OCI-LY1 (cell line): ENCODE measurements at regions not wholly inside any gene's neighbourhood (a gene's known extent, or its start where the extent isn't known, plus 50 kb on each side); places are given as distances from the start of the nearest gene placed in this dataset.

Source experiments
- H2AFZ ChIP-seq: fragments of 200-600 bp; sonication (generic), shearing (Covaris generic); 2 replicates; pipeline ENCODE4 v1.6.0; 2014; ENCODE audit warnings: antibody characterized with exemption, mild to moderate bottlenecking, low read length
- H3F3A ChIP-seq: fragments of 200-600 bp; sonication (generic), shearing (Covaris generic); 2 replicates; pipeline ENCODE4 v1.6.0; 2014; ENCODE audit warnings: mild to moderate bottlenecking, antibody characterized with exemption, low read length, moderate library complexity; ENCODE audit not compliant: insufficient read depth
- H3K27ac ChIP-seq: fragments of 200-600 bp; sonication (generic); 2 replicates; pipeline ENCODE4 v1.5.1; 2014; ENCODE audit warnings: low read length, mixed run types, mild to moderate bottlenecking, low read depth; ENCODE audit not compliant: poor library complexity, severe bottlenecking
- H3K27me3 ChIP-seq: fragments of 200-600 bp; sonication (generic); 2 replicates; pipeline ENCODE4 v1.6.0; 2014; ENCODE audit warnings: antibody characterized with exemption, mild to moderate bottlenecking, low read length, moderate library complexity; ENCODE audit not compliant: insufficient read depth
- H3K36me3 ChIP-seq: fragments of 200-600 bp; sonication (generic); 2 replicates; pipeline ENCODE4 v1.6.1; 2014; ENCODE audit warnings: mild to moderate bottlenecking, antibody characterized with exemption, low read length, moderate library complexity, mixed read lengths; ENCODE audit not compliant: insufficient read depth
- H3K4me1 ChIP-seq: fragments of 200-600 bp; sonication (generic); 2 replicates; pipeline ENCODE4 v1.5.1; 2014; ENCODE audit warnings: mild to moderate bottlenecking, low read length, moderate library complexity; ENCODE audit not compliant: insufficient read depth, severe bottlenecking
- H3K4me2 ChIP-seq: fragments of 200-600 bp; sonication (generic), shearing (Covaris generic); 2 replicates; pipeline ENCODE4 v1.6.1; 2014; ENCODE audit warnings: low read length
- H3K4me3 ChIP-seq: fragments of 200-600 bp; sonication (generic); 2 replicates; pipeline ENCODE4 v1.5.1; 2014; ENCODE audit warnings: low read length, low read depth, mild to moderate bottlenecking, mixed read lengths; ENCODE audit not compliant: poor library complexity, severe bottlenecking
- H3K79me2 ChIP-seq: fragments of 200-600 bp; shearing (Covaris generic); 2 replicates; pipeline ENCODE4 v1.6.1; 2016; ENCODE audit warnings: mixed run types, low read length, mixed read lengths; ENCODE audit not compliant: insufficient read depth
- H3K9ac ChIP-seq: fragments of 200-600 bp; sonication (generic), shearing (Covaris generic); 2 replicates; pipeline ENCODE4 v1.6.1; 2014; ENCODE audit warnings: mild to moderate bottlenecking, low read length, mixed read lengths
- H3K9me2 ChIP-seq: fragments of 200-600 bp; sonication (generic), shearing (Covaris generic); 2 replicates; pipeline ENCODE4 v1.6.1; 2014; ENCODE audit warnings: low read depth, mild to moderate bottlenecking, low read length, mixed read lengths
- H3K9me3 ChIP-seq: fragments of 200-600 bp; shearing (Covaris generic); 2 replicates; pipeline ENCODE4 v1.6.1; 2014; ENCODE audit warnings: low read length, mixed read lengths
- H4K20me1 ChIP-seq: fragments of 200-600 bp; sonication (generic), shearing (Covaris generic); 2 replicates; pipeline ENCODE4 v1.6.0; 2016; ENCODE audit warnings: mild to moderate bottlenecking, low read length; ENCODE audit not compliant: insufficient read depth
- EZH2 ChIP-seq: fragments of 200-600 bp; sonication (generic), shearing (Covaris generic); IDR thresholded peaks from 2 replicates; pipeline ENCODE4 v1.8.0; 2017; ENCODE audit warnings: borderline replicate concordance, mixed run types, mild to moderate bottlenecking, antibody characterized with exemption, low read length, moderate library complexity, mixed read lengths
- TF ChIP-seq, protein P1 (sequence below): fragments of 200-600 bp; sonication (generic), shearing (Covaris generic); IDR thresholded peaks from 2 replicates; pipeline ENCODE4 v1.5.1; 2017; ENCODE audit warnings: mild to moderate bottlenecking, antibody characterized with exemption, low read length, moderate library complexity, mixed read lengths

DNA sequence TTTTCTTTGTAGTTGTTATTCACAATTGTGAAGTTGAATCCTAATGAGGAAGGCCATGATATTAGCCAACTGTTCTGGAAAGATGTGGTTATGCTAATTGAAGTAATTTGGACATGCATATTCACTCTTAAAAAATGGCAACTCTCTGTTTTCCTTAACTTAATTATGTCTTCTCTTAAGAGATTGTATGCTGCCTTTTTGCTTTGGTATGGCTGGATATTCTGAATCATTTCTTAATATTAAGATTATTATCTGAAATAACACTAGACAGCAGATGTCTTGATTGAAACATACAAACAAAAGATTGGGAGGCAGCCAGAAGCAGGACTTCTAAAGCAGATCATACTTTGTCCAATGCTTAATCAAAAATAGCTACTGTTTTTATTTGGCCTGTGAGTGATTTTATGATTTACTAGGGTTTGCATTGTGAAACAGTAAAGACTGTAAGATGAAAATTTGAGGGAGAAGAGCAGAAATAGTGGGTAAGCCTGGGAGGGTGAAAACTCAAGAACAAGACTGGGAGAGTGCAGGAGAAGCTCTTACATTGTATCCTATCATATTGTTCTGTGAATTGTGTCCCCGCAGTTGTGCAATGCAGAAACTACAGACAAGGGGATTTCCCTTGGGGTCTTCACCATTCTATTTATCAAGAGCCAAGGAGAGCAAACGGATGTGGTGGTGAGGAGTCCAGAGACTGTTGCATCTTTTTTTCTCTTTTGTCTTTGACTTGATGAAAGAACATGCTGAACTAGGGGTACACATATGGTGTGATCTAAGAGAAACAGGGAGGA is 554.8 kb downstream of the TUSC7 start:
- H3K27me3 ChIP-seq = no peaks in the 10 kb centered on the region
- TF ChIP-seq EZH2 = no peak
- TF ChIP-seq, protein P1, sequence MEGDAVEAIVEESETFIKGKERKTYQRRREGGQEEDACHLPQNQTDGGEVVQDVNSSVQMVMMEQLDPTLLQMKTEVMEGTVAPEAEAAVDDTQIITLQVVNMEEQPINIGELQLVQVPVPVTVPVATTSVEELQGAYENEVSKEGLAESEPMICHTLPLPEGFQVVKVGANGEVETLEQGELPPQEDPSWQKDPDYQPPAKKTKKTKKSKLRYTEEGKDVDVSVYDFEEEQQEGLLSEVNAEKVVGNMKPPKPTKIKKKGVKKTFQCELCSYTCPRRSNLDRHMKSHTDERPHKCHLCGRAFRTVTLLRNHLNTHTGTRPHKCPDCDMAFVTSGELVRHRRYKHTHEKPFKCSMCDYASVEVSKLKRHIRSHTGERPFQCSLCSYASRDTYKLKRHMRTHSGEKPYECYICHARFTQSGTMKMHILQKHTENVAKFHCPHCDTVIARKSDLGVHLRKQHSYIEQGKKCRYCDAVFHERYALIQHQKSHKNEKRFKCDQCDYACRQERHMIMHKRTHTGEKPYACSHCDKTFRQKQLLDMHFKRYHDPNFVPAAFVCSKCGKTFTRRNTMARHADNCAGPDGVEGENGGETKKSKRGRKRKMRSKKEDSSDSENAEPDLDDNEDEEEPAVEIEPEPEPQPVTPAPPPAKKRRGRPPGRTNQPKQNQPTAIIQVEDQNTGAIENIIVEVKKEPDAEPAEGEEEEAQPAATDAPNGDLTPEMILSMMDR = no peak
- H3K4me3 ChIP-seq = no peak overlapping the region
- H3K4me2 ChIP-seq = no peak overlapping the region
- H4K20me1 ChIP-seq = no peaks in the 10 kb centered on the region
- H3K4me1 ChIP-seq = no peaks in the 10 kb centered on the region
- H3F3A ChIP-seq = no peaks in the 10 kb centered on the region
- H3K9me3 ChIP-seq = no peaks in the 10 kb centered on the region
- H2AFZ ChIP-seq = 0 out of 2 replicates have a peak overlapping the region, but pooled peaks have one; percentile 19
- H3K36me3 ChIP-seq = no peaks in the 10 kb centered on the region
- H3K9me2 ChIP-seq = no peaks in the 10 kb centered on the region
- no peaks in the 10 kb centered on the region for H3K79me2 ChIP-seq
- H3K9ac ChIP-seq = no peak overlapping the region
- H3K27ac ChIP-seq = no peak overlapping the region

DNA sequence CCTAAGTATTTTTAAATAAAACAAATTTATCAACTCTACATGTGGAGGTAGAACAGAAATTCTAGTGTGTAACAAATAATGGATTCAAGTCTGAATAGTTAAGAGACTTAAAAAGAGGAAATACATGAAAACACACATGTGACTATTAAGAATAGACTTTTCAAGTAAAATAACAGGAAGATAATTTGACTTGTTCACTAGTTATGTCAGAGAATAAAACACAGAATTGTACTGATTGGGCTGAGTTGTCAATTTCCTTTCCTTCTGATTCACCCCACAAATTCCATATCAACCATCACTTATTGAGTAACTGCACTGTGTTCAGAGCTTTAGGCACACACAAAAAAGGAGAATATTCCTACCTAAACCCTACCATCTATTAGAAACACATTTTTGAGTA is 557.2 kb downstream of the TUSC7 start:
- no peaks in the 10 kb centered on the region for H3K36me3 ChIP-seq
- TF ChIP-seq, protein P1 = no peak
- no peak for TF ChIP-seq EZH2
- no peak overlapping the region for H3K4me2 ChIP-seq

DNA sequence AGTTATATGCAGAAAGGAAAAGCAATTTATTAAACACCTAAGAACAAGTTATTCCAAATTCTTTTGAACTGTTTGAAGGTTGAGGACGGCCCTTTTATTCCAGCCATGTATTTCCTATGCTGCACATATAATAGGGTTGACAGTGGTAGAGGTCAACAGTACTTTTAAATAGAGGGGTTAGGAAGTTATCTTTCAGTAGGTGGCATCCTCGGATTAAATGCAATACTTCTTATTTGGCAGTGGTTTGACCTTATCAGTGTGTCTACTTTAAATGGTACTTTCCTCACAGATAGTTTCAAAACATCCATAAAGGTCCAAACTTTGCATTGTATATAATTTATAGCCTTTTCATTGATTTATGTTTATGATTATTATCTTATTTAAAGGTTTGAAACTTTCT is 558.7 kb downstream of the TUSC7 start:
- Histone ChIP-seq H2AFZ (no peak overlapping the region), H4K20me1 (no peaks in the 10 kb centered on the region), H3K4me1 (no peaks in the 10 kb centered on the region), H3F3A (no peaks in the 10 kb centered on the region), H3K79me2 (no peaks in the 10 kb centered on the region), H3K4me3 (no peak overlapping the region), H3K27me3 (no peaks in the 10 kb centered on the region), H3K36me3 (no peaks in the 10 kb centered on the region), H3K4me2 (no peak overlapping the region), H3K27ac (no peak overlapping the region), H3K9me2 (no peaks in the 10 kb centered on the region), H3K9me3 (no peaks in the 10 kb centered on the region), H3K9ac (no peak overlapping the region)
- no peak for TF ChIP-seq EZH2
- TF ChIP-seq, protein P1 = no peak

More for the DNA sequence above, 557.2 kb downstream of the TUSC7 start:
- Histone ChIP-seq H3F3A (no peaks in the 10 kb centered on the region), H3K27me3 (no peaks in the 10 kb centered on the region), H2AFZ (no peak overlapping the region), H3K4me3 (no peak overlapping the region), H4K20me1 (no peaks in the 10 kb centered on the region), H3K9ac (no peak overlapping the region), H3K9me3 (no peaks in the 10 kb centered on the region), H3K27ac (no peak overlapping the region), H3K4me1 (no peaks in the 10 kb centered on the region), H3K79me2 (no peaks in the 10 kb centered on the region), H3K9me2 (no peaks in the 10 kb centered on the region)
